ENCODE measurements at regions not wholly inside any gene's neighbourhood (a gene's known extent, or its start where the extent isn't known, plus 50 kb on each side); places are given as distances from the start of the nearest gene placed in this dataset.

DNA sequence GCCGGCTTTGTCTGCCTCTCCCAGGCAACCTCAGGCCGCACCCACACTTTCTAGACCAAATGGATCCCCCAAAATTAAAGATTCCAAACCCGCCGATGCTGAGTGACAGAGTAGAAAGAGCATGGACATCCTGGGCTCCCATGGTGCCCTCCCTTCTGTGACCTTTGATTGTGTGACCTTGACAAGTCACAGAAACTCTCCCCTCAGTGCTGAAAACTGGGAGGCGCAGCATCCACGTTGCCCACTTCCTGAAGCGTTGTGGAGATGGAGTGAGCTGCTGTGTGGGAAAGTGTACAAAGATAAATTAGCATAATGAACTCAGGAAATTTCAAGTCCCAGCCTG is 74.4 kb upstream of the MFGE8 start:
- no peak for ATAC-seq (ENCODE audit: poor library complexity)
- Mint-ChIP-seq H3K27ac (no peak overlapping the region), H3K36me3 (ENCODE audit: low read depth) (no peaks in the 10 kb centered on the region), H3K9me3 (no peaks in the 10 kb centered on the region), H3K27me3 (peaks cover 5% of the 10 kb centered on the region), H3K4me3 (no peak overlapping the region), H3K4me1 (ENCODE audit: low read depth) (no peaks in the 10 kb centered on the region)
- ChIA-PET CTCF (no interaction called here), POLR2A (no interaction called here)
- Histone ChIP-seq H3K9me3 (ENCODE audit: control insufficient read depth in 1 of 2, insufficient read depth in 1 of 2, low read length in 2 of 2) (peaks cover 0 to 5% of the 10 kb centered on the region in 2 experiments), H3K27me3 (ENCODE audit: control insufficient read depth in 1 of 2, insufficient read depth in 2 of 2, low read length in 2 of 2) (no peaks in the 10 kb centered on the region), H3K27ac (ENCODE audit: low read depth in 1 of 2, low read length in 2 of 2) (no peak overlapping the region), H3K4me1 (ENCODE audit: insufficient read depth, low read length) (no peaks in the 10 kb centered on the region), H3K36me3 (ENCODE audit: insufficient read depth, low read length) (no peaks in the 10 kb centered on the region), H3K4me3 (ENCODE audit: low read length) (no peak overlapping the region)
- TF ChIP-seq, protein P1, sequence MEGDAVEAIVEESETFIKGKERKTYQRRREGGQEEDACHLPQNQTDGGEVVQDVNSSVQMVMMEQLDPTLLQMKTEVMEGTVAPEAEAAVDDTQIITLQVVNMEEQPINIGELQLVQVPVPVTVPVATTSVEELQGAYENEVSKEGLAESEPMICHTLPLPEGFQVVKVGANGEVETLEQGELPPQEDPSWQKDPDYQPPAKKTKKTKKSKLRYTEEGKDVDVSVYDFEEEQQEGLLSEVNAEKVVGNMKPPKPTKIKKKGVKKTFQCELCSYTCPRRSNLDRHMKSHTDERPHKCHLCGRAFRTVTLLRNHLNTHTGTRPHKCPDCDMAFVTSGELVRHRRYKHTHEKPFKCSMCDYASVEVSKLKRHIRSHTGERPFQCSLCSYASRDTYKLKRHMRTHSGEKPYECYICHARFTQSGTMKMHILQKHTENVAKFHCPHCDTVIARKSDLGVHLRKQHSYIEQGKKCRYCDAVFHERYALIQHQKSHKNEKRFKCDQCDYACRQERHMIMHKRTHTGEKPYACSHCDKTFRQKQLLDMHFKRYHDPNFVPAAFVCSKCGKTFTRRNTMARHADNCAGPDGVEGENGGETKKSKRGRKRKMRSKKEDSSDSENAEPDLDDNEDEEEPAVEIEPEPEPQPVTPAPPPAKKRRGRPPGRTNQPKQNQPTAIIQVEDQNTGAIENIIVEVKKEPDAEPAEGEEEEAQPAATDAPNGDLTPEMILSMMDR (IDR thresholded peaks at IDR 0.05) = no peak
- DNase-seq = no peak
- intact Hi-C loops (cut with DNase I, micrococcal nuclease) = no loop called here

DNA sequence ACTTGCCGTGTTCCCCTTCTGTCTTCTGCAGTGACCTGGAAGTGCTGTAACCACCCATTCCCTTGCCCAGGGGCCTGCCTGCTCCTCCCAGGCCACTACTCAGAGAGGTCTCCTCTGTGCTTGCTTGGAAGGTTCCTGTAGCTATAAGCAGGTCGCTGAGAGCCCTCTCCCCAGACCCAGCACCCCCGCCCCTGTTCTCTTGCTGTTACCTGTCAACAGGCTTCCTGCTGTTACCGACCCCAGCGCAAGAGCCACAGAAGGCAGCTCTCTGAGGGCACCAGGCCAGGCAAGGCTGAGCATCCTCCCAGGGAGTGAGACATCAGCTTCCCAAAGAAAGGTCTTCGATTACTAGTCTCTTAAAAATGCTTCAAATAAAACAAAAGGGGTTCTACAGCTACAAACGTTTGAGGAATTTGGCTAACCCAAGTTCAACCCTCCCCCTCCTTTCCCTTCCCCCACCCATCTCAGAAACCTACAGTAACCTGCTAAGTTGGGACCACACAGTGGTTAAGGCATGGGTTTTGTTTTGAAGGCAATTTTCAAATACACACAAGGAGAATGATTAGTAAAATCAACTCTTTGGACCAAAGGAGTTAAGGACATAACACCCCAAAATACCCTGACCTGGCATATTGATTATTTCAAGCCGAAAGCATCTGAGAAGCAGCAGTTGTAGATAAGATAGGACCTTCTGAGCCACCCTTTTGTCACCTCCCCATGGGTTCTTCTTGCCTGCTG is 74.9 kb upstream of the MFGE8 start:
- Histone ChIP-seq H3K4me1 (ENCODE audit: insufficient read depth, low read length) (no peaks in the 10 kb centered on the region), H3K36me3 (ENCODE audit: insufficient read depth, low read length) (no peaks in the 10 kb centered on the region), H3K4me3 (ENCODE audit: low read length) (no peak overlapping the region), H3K27me3 (ENCODE audit: control insufficient read depth in 1 of 2, insufficient read depth in 2 of 2, low read length in 2 of 2) (no peaks in the 10 kb centered on the region), H3K27ac (ENCODE audit: low read depth in 1 of 2, low read length in 2 of 2) (no peak overlapping the region), H3K9me3 (ENCODE audit: control insufficient read depth in 1 of 2, insufficient read depth in 1 of 2, low read length in 2 of 2) (peaks cover 0 to 5% of the 10 kb centered on the region in 2 experiments)
- no peaks in the 10 kb centered on the region for H3K36me3 Mint-ChIP-seq (ENCODE audit: low read depth)
- H3K27ac Mint-ChIP-seq = no peak overlapping the region
- TF ChIP-seq, protein P1 (IDR thresholded peaks at IDR 0.05) = no peak
- H3K4me1 Mint-ChIP-seq (ENCODE audit: low read depth) = no peaks in the 10 kb centered on the region
- ChIA-PET POLR2A (no interaction called here), CTCF (no interaction called here)
- intact Hi-C loops (cut with DNase I, micrococcal nuclease) = no loop called here
- DNase-seq (no peak), ATAC-seq (ENCODE audit: poor library complexity) (no peak)
- H3K4me3 Mint-ChIP-seq = no peak overlapping the region
- H3K27me3 Mint-ChIP-seq = peaks cover 5% of the 10 kb centered on the region
- H3K9me3 Mint-ChIP-seq = no peaks in the 10 kb centered on the region

DNA sequence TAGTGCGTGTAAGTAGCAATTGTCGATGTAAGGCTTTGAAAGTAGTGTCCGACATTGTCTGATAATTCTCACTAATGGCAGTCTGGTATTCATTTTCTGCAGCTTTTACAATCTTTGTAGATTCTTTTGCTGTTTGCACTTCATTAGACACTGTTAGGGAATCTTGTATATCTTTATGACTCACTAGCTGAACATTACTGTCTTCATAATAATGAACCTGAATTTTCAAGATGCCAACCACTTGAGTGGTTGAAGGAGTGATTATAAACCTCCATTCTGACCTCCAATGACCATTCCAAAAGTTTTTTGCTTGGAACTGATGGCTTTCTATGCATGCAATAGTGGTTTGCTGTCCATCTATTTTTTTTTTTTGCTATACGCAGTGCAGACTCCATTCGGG is 76.4 kb upstream of the MFGE8 start:
- Mint-ChIP-seq H3K27me3 (peaks cover 5% of the 10 kb centered on the region), H3K4me3 (no peak overlapping the region), H3K36me3 (ENCODE audit: low read depth) (no peaks in the 10 kb centered on the region), H3K27ac (no peak overlapping the region), H3K9me3 (no peaks in the 10 kb centered on the region), H3K4me1 (ENCODE audit: low read depth) (no peaks in the 10 kb centered on the region)
- H3K9me3 ChIP-seq (ENCODE audit: control insufficient read depth in 1 of 2, insufficient read depth in 1 of 2, low read length in 2 of 2) = peaks cover 0 to 5% of the 10 kb centered on the region in 2 experiments
- ATAC-seq (ENCODE audit: poor library complexity) (no peak), DNase-seq (no peak)
- H3K27ac ChIP-seq (ENCODE audit: low read depth in 1 of 2, low read length in 2 of 2) = no peak overlapping the region
- no peaks in the 10 kb centered on the region for H3K4me1 ChIP-seq (ENCODE audit: insufficient read depth, low read length)
- no peak overlapping the region for H3K4me3 ChIP-seq (ENCODE audit: low read length)
- intact Hi-C loops (cut with DNase I, micrococcal nuclease) = no loop called here
- no peaks in the 10 kb centered on the region for H3K27me3 ChIP-seq (ENCODE audit: control insufficient read depth in 1 of 2, insufficient read depth in 2 of 2, low read length in 2 of 2)
- no peaks in the 10 kb centered on the region for H3K36me3 ChIP-seq (ENCODE audit: insufficient read depth, low read length)
- TF ChIP-seq, protein P1 (IDR thresholded peaks at IDR 0.05) = no peak
- POLR2A ChIA-PET = no interaction called here
- CTCF ChIA-PET = no interaction called here
